HUES48 (cell line): ENCODE measurements at regions not wholly inside any gene's neighbourhood (a gene's known extent, or its start where the extent isn't known, plus 50 kb on each side); places are given as distances from the start of the nearest gene placed in this dataset.
"Not testable (repeated sequence)": the region's sequence is repeated elsewhere in the genome, so short reads cannot be mapped to it uniquely, and the experiment has no call there.

Source experiments
- H3K27ac ChIP-seq: one replicate; pipeline ENCODE4 v1.7.0; 2013; ENCODE audit warnings: low read depth, low read length, inconsistent platforms
- H3K27me3 ChIP-seq: 2 replicates; pipeline ENCODE4 v1.6.1; 2013; ENCODE audit warnings: mild to moderate bottlenecking, low read length; ENCODE audit not compliant: control insufficient read depth, insufficient read depth
- H3K36me3 ChIP-seq: 2 replicates; pipeline ENCODE4 v1.6.1; 2013; ENCODE audit warnings: low read length; ENCODE audit not compliant: control insufficient read depth, insufficient read depth
- H3K4me1 ChIP-seq: 2 replicates; pipeline ENCODE4 v1.6.1; 2013; ENCODE audit warnings: mild to moderate bottlenecking, low read length; ENCODE audit not compliant: control insufficient read depth, insufficient read depth
- H3K4me3 ChIP-seq: 2 replicates; pipeline ENCODE4 v1.5.1; 2013; ENCODE audit warnings: mild to moderate bottlenecking, low read depth, low read length
- H3K9ac ChIP-seq: 2 replicates; pipeline ENCODE4 v1.6.1; 2013; ENCODE audit warnings: mild to moderate bottlenecking, low read depth, low read length, moderate library complexity
- H3K9me3 ChIP-seq: 2 replicates; pipeline ENCODE4 v1.6.1; 2013; ENCODE audit warnings: low read length; ENCODE audit not compliant: control insufficient read depth, insufficient read depth

GRCh38 chr10:20370977-20371533, 526.1 kb downstream of the NEBL start:
- peak overlapping the region; percentile 57 for H3K4me3 ChIP-seq
- H3K4me1 ChIP-seq: peaks cover 26% of the 10 kb centered on the region
- H3K9ac ChIP-seq: peak overlapping the region; percentile 89
- H3K27ac ChIP-seq: peak overlapping the region; percentile 97
- H3K36me3 ChIP-seq, H3K27me3 ChIP-seq, H3K9me3 ChIP-seq: not testable (repeated sequence)

GRCh38 chr10:20369863-20370736, 527.0 kb downstream of the NEBL start:
- H3K4me1 ChIP-seq: peaks cover 26% of the 10 kb centered on the region
- H3K9ac ChIP-seq: peak overlapping the region; percentile 89
- H3K9me3 ChIP-seq: no peaks in the 10 kb centered on the region; the same call in 1 of the 2 replicates
- H3K27me3 ChIP-seq: no peaks in the 10 kb centered on the region
- peak overlapping the region; percentile 57 for H3K4me3 ChIP-seq
- no peaks in the 10 kb centered on the region; the same call in 1 of the 2 replicates for H3K36me3 ChIP-seq
- H3K27ac ChIP-seq: peak overlapping the region; percentile 97

GRCh38 chr10:20363684-20364083, 533.4 kb downstream of the NEBL start:
- Histone ChIP-seq H3K27me3 (no peaks in the 10 kb centered on the region), H3K27ac (no peak overlapping the region), H3K4me1 (no peaks in the 10 kb centered on the region), H3K9ac (no peak overlapping the region), H3K9me3 (peaks cover 3% of the 10 kb centered on the region; the same call in 1 of the 2 replicates), H3K4me3 (no peak overlapping the region), H3K36me3 (no peaks in the 10 kb centered on the region)

GRCh38 chr10:20355915-20356314, 539.7 kb downstream of the PLXDC2 start:
- H3K27me3 ChIP-seq: no peaks in the 10 kb centered on the region
- no peaks in the 10 kb centered on the region for H3K36me3 ChIP-seq
- peaks cover 5% of the 10 kb centered on the region for H3K9me3 ChIP-seq
- no peak overlapping the region for H3K9ac ChIP-seq
- no peak overlapping the region for H3K4me3 ChIP-seq
- no peaks in the 10 kb centered on the region for H3K4me1 ChIP-seq
- H3K27ac ChIP-seq: no peak overlapping the region

- H3K4me3 ChIP-seq: no peak overlapping the region
- H3K36me3 ChIP-seq: no peaks in the 10 kb centered on the region
- no peaks in the 10 kb centered on the region for H3K27me3 ChIP-seq
- H3K9me3 ChIP-seq: peaks cover 5% of the 10 kb centered on the region
- no peak overlapping the region for H3K9ac ChIP-seq
- H3K4me1 ChIP-seq: no peaks in the 10 kb centered on the region
- no peak overlapping the region for H3K27ac ChIP-seq
Measured at GRCh38 chr10:20355011-20355410, 538.8 kb downstream of the PLXDC2 start.

GRCh38 chr10:20354166-20354565, 537.9 kb downstream of the PLXDC2 start:
- H3K27ac ChIP-seq: no peak overlapping the region
- H3K9ac ChIP-seq: no peak overlapping the region
- H3K4me1 ChIP-seq: no peaks in the 10 kb centered on the region
- H3K4me3 ChIP-seq: no peak overlapping the region
- no peaks in the 10 kb centered on the region for H3K36me3 ChIP-seq
- H3K27me3 ChIP-seq: no peaks in the 10 kb centered on the region
- peaks cover 5% of the 10 kb centered on the region for H3K9me3 ChIP-seq

GRCh38 chr10:20350509-20350908, 534.3 kb downstream of the PLXDC2 start:
- no peak overlapping the region for H3K4me3 ChIP-seq
- no peak overlapping the region for H3K9ac ChIP-seq
- H3K27ac ChIP-seq: no peak overlapping the region
- no peaks in the 10 kb centered on the region for H3K4me1 ChIP-seq
- H3K9me3 ChIP-seq: peaks cover 5% of the 10 kb centered on the region
- H3K27me3 ChIP-seq: no peaks in the 10 kb centered on the region
- no peaks in the 10 kb centered on the region for H3K36me3 ChIP-seq

- H3K36me3 ChIP-seq: no peaks in the 10 kb centered on the region
- H3K4me1 ChIP-seq: no peaks in the 10 kb centered on the region
- H3K9me3 ChIP-seq: peaks cover 34% of the 10 kb centered on the region
- no peak overlapping the region for H3K27ac ChIP-seq
- H3K27me3 ChIP-seq: no peaks in the 10 kb centered on the region
- no peak overlapping the region for H3K4me3 ChIP-seq
- no peak overlapping the region for H3K9ac ChIP-seq
Measured at GRCh38 chr10:20343036-20343435, 526.8 kb downstream of the PLXDC2 start.
